ENCODE measurements at regions not wholly inside any gene's neighbourhood (a gene's known extent, or its start where the extent isn't known, plus 50 kb on each side); places are given as distances from the start of the nearest gene placed in this dataset.

- no peaks in the 10 kb centered on the region for H3K9me3 ChIP-seq (ENCODE audit: control insufficient read depth in 2 of 2, insufficient read depth in 1 of 2, low read depth in 1 of 2, low read length in 1 of 2)
- H3K27me3 ChIP-seq (ENCODE audit: control insufficient read depth in 1 of 2, insufficient read depth in 2 of 2, low read length in 2 of 2), result no peaks in the 10 kb centered on the region
- no peak overlapping the region for H3K4me3 ChIP-seq (ENCODE audit: low read depth in 1 of 2, low read length in 2 of 2)
- H3K27ac ChIP-seq (ENCODE audit: low read depth in 2 of 2, low read length in 1 of 2), result peak overlapping the region in 1 of 2 donors; percentile 56
- peaks cover 19 to 21% of the 10 kb centered on the region in 2 donors for H3K4me1 ChIP-seq (ENCODE audit: control insufficient read depth in 2 of 2, insufficient read depth in 2 of 2, low read length in 1 of 2)
- WGBS, 2 donors, result 48 to 50% methylated on average over 3 of the region's 3 CpGs
- H3K36me3 ChIP-seq (ENCODE audit: control insufficient read depth in 2 of 2, insufficient read depth in 2 of 2, low read length in 1 of 2), result no peaks in the 10 kb centered on the region
Measured at GRCh38 chr14:73774241-73774570, 60.0 kb upstream of the PNMA1 start.

- no peaks in the 10 kb centered on the region for H3K27me3 ChIP-seq (ENCODE audit: control insufficient read depth in 1 of 2, insufficient read depth in 2 of 2, low read length in 2 of 2)
- H3K27ac ChIP-seq (ENCODE audit: low read depth in 2 of 2, low read length in 1 of 2), result no peak overlapping the region
- 88% methylated on average over 11 of the region's 11 CpGs for WGBS, 2 donors
- H3K36me3 ChIP-seq (ENCODE audit: control insufficient read depth in 2 of 2, insufficient read depth in 2 of 2, low read length in 1 of 2), result no peaks in the 10 kb centered on the region
- H3K4me1 ChIP-seq (ENCODE audit: control insufficient read depth in 2 of 2, insufficient read depth in 2 of 2, low read length in 1 of 2), result peaks cover 19 to 24% of the 10 kb centered on the region in 2 donors
- no peaks in the 10 kb centered on the region for H3K9me3 ChIP-seq (ENCODE audit: control insufficient read depth in 2 of 2, insufficient read depth in 1 of 2, low read depth in 1 of 2, low read length in 1 of 2)
- H3K4me3 ChIP-seq (ENCODE audit: low read depth in 1 of 2, low read length in 2 of 2), result no peak overlapping the region
Measured at GRCh38 chr14:73773441-73774240, 59.5 kb upstream of the PNMA1 start.

DNA sequence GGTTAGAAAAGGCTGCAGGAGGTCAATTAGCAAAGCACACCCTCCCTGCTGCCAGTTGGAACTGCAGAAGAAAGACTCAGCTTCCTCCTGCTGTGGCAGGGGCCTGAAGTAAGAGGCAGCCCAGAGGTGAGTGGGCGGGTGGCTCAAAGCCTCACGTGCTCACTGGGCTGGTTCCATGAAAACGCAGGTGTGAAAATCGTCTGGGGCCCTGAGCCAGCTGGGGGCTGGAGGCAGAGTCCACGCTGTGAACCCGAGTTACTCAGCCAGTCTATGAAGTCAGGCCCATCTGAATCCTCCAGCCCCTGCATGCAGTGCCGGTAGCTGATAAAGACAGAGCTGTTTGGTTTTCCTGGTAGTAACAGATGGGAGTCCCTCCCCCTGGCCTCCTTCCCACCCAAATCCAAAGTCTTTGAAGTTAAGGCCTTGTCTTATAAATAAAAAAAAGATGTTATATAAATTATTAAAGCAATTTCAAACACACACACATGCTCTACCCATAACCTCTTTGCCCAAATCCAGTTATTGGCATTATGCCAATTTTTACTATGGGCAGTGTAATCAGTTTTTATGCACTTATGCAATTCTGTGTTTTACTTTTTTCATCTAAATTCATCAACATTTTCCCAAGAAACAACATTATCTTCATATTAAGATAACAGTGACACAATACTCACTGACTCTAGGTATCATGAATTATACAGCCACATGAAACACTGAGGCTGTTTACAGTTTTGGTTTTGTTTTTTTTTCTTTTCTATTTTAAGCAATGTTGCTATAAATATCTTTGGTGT lies 57.9 kb upstream of the PNMA1 start:
- Histone ChIP-seq H3K36me3 (ENCODE audit: control insufficient read depth in 2 of 2, insufficient read depth in 2 of 2, low read length in 1 of 2) (no peaks in the 10 kb centered on the region), H3K9me3 (ENCODE audit: control insufficient read depth in 2 of 2, insufficient read depth in 1 of 2, low read depth in 1 of 2, low read length in 1 of 2) (no peaks in the 10 kb centered on the region), H3K4me1 (ENCODE audit: control insufficient read depth in 2 of 2, insufficient read depth in 2 of 2, low read length in 1 of 2) (peaks cover 17 to 24% of the 10 kb centered on the region in 2 donors), H3K27me3 (ENCODE audit: control insufficient read depth in 1 of 2, insufficient read depth in 2 of 2, low read length in 2 of 2) (no peaks in the 10 kb centered on the region), H3K27ac (ENCODE audit: low read depth in 2 of 2, low read length in 1 of 2) (peak overlapping the region; percentile 62 to 90), H3K4me3 (ENCODE audit: low read depth in 1 of 2, low read length in 2 of 2) (no peak overlapping the region)
- WGBS, 2 donors, result 6% methylated on average over 7 of the region's 7 CpGs

GRCh38 chr14:73770977-73771847 lies 57.0 kb upstream of the PNMA1 start:
- WGBS, 2 donors, result 44 to 46% methylated on average over 18 of the region's 18 CpGs
- Histone ChIP-seq H3K27me3 (ENCODE audit: control insufficient read depth in 1 of 2, insufficient read depth in 2 of 2, low read length in 2 of 2) (no peaks in the 10 kb centered on the region), H3K4me3 (ENCODE audit: low read depth in 1 of 2, low read length in 2 of 2) (no peak overlapping the region), H3K27ac (ENCODE audit: low read depth in 2 of 2, low read length in 1 of 2) (peak overlapping the region; percentile 62 to 90), H3K36me3 (ENCODE audit: control insufficient read depth in 2 of 2, insufficient read depth in 2 of 2, low read length in 1 of 2) (no peaks in the 10 kb centered on the region), H3K4me1 (ENCODE audit: control insufficient read depth in 2 of 2, insufficient read depth in 2 of 2, low read length in 1 of 2) (peaks cover 17 to 24% of the 10 kb centered on the region in 2 donors), H3K9me3 (ENCODE audit: control insufficient read depth in 2 of 2, insufficient read depth in 1 of 2, low read depth in 1 of 2, low read length in 1 of 2) (no peaks in the 10 kb centered on the region)

DNA sequence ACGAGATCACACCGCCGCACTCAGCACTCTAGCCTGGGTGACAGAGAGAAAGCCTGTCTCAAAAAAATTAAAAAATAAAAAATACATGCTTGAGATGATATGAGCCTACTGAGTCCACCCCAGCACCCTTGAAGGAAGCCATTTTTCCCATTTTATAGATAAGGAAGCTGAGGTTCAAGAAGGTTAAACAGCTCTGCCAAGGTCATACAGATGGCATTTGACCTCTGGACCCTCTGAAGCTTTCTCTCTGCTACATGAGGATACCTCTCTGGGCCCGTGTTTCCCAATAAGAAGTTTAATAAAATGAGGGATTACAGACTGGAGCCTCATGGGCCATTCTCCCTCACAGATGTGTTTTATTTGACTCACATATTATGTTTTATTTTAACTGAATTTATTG lies 53.9 kb upstream of the PNMA1 start:
- Histone ChIP-seq H3K9me3 (ENCODE audit: control insufficient read depth in 2 of 2, insufficient read depth in 1 of 2, low read depth in 1 of 2, low read length in 1 of 2) (no peaks in the 10 kb centered on the region), H3K27ac (ENCODE audit: low read depth in 2 of 2, low read length in 1 of 2) (no peak overlapping the region), H3K36me3 (ENCODE audit: control insufficient read depth in 2 of 2, insufficient read depth in 2 of 2, low read length in 1 of 2) (no peaks in the 10 kb centered on the region), H3K4me1 (ENCODE audit: control insufficient read depth in 2 of 2, insufficient read depth in 2 of 2, low read length in 1 of 2) (peaks cover 17 to 31% of the 10 kb centered on the region in 2 donors), H3K27me3 (ENCODE audit: control insufficient read depth in 1 of 2, insufficient read depth in 2 of 2, low read length in 2 of 2) (no peaks in the 10 kb centered on the region), H3K4me3 (ENCODE audit: low read depth in 1 of 2, low read length in 2 of 2) (no peak overlapping the region)
- 92 to 94% methylated on average over 4 of the region's 4 CpGs for WGBS, 2 donors

GRCh38 chr14:73764406-73765280 lies 50.5 kb upstream of the PNMA1 start:
- Histone ChIP-seq H3K9me3 (ENCODE audit: control insufficient read depth in 2 of 2, insufficient read depth in 1 of 2, low read depth in 1 of 2, low read length in 1 of 2) (no peaks in the 10 kb centered on the region), H3K4me1 (ENCODE audit: control insufficient read depth in 2 of 2, insufficient read depth in 2 of 2, low read length in 1 of 2) (peaks cover 13 to 29% of the 10 kb centered on the region in 2 donors), H3K27ac (ENCODE audit: low read depth in 2 of 2, low read length in 1 of 2) (peak overlapping the region; percentile 83 to 86), H3K4me3 (ENCODE audit: low read depth in 1 of 2, low read length in 2 of 2) (no peak overlapping the region), H3K27me3 (ENCODE audit: control insufficient read depth in 1 of 2, insufficient read depth in 2 of 2, low read length in 2 of 2) (no peaks in the 10 kb centered on the region), H3K36me3 (ENCODE audit: control insufficient read depth in 2 of 2, insufficient read depth in 2 of 2, low read length in 1 of 2) (no peaks in the 10 kb centered on the region)
- WGBS, 2 donors, result 38% methylated on average over 8 of the region's 8 CpGs

Data from esophagus (tissue), 2 donors.